GM19240 (cell line): ENCODE measurements at regions not wholly inside any gene's neighbourhood (a gene's known extent, or its start where the extent isn't known, plus 50 kb on each side); places are given as distances from the start of the nearest gene placed in this dataset.

Source experiments
- DNase-seq: peaks from one replicate; pipeline ENCODE4 v3.0.0; 2011; ENCODE audit warnings: low spot score; ENCODE audit not compliant: insufficient read length

DNA sequence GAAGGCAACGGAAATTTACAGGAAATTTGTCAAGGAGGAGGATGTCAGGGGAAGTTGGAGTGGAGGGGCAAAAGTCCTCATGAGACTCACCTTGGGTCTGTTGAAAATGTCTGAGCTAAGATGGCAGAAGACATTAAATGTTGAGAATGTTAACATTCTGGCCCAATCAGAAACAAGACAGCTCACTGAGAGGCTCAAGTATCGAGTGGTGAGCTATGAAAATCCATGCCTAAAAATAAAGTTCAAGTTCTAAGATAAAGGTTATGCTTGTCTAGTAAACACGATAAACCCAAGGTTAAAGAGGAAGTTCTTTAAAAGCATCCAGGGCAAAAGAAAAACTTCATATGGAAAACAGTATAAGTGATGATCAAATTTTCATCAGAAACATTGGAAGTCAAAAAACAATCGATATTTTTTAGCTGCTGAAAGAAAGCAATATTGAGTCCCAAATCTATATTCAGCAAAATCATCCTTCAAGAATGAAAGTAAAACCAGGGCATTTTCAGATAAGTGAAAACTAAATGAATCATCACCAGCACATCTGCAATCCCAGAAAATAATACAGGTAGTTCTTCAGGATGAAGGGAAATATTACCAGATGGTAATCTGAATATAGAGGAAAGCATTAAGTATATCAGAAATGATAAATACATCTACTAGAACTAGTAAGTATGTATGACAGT lies 462.4 kb downstream of the TLL1 start:
- no peak for DNase-seq

DNA sequence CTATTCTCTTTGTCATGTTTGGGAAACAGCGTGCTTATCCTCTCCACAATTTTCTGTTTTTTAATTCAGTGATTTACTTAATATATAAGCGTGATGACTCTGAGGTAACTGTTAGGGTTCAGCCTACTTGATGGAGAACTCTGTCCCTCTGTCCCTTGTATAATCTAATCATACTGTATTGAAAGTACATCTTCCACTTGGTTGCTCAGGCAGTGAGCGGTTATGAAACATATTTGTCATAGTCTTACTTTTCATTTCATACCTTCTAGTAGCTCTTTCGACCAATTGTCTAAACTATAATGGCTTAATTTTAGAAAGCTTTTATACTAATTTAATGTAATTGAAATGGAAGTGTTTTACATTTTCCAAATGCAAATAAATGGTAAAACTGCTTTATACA lies 469.0 kb downstream of the TLL1 start:
- DNase-seq, result no peak

GRCh38 chr4:166363198-166363597 lies 490.2 kb downstream of the TLL1 start:
- DNase-seq, result no peak

- no peak for DNase-seq
Measured at GRCh38 chr4:166366012-166366411, 493.0 kb downstream of the TLL1 start.

DNA sequence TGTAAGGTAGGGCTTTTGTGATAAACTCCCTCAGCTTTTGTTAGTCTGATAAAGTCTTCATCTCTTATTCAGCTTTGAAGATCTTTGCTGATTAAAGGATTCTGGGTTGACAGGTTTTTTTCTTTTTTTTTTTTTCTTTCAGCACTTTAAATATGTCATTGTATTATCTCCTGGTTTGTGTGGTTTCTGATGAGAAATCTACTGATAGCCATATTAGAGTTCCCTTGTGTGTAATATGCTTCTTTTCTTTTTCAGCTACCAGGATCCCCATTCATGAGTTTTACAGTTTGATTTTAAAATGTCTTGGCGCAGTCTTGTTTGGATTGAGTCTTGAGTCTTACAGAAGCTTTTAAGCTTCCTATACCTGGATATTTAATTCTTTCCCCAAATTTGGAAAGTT lies 504.5 kb downstream of the TLL1 start:
- DNase-seq, result no peak

DNA sequence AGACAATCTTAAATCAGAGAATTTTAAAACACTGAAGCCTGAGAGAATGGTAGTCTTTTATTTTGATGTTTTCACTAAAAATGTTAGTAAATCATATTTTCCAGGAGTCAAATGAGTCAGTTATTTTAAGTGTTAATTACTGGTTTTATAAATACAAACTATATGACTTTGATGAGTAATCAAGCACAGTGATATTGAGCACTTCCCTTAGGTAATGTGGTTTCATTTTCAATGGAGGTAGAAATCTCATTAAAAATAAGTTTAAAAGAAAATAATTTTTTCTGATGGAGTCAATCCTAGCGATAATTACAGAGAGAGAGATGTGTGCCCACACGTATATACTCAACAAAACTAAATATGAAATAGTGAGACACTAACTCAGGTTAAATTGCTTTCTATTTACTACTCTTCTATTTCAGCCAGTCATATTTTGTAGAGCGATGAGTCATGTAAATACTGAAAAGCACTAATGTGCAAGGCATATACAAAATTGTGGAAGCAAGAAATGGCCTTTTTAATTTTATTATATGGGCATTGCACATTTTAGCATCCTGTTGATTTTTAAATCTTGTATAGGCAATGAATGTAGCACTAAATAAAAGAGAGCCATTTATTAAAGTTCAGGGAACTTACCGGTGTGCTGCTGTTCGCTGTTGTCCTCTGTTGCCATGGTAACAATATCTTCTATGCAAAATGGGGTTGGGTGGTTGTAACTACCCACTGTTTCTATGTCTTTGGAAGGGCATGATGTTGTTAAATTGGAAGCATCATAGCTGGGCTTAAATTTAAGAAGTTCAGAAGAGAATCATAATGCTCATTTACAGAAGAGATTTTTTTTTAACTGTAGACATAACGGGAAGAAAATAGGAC lies 513.7 kb downstream of the TLL1 start:
- no peak for DNase-seq

- DNase-seq, result no peak
Measured at GRCh38 chr4:166391501-166391900, 518.5 kb downstream of the TLL1 start.

DNA sequence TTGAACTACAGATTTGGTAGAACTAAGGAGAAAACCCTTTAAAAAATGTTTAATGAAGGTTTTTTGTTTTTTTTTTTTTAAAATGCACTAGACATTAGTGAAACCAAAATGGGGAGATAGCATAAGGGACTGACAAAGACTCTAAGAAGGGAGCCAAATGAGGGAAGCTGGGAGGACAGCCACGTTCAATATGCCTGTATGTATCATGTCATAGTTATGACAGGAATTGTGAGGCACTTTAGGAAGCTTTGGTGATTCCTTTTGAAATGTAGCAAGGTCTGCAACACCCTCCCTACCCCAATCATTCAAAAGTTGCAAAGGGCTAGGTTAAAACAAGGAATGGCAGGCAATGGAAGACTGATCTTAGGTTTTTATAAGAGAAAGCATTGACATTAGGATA lies 526.0 kb downstream of the TLL1 start:
- DNase-seq, result no peak

DNA sequence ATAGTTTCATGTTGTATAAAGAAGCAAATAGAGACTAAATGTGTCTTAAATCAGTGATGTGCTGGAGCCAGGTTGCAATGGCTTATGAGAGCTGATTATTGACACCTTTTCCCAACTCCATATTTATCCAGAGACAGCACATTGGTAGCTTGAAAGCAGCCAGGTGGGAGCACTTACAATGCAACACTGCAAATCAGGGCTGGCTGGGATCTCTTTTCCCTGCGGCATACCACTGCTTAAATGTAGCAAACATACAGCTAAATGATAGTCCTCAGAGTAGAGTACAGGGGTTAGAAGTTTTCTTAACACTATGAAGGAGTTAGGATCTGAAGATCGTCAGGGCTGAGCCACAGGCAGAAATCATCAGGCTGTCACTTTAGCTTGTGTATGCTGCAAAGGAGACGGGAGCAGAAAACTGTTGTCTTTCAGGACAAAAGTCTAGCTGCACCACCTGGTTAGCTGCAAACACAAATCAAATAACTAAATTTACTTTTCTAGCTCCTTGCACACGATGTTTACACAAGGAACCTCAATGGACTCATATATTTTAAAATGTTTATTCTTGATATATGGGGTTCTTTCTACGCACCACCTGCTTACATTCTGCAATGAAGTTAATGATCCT lies 527.3 kb downstream of the TLL1 start:
- no peak for DNase-seq

DNA sequence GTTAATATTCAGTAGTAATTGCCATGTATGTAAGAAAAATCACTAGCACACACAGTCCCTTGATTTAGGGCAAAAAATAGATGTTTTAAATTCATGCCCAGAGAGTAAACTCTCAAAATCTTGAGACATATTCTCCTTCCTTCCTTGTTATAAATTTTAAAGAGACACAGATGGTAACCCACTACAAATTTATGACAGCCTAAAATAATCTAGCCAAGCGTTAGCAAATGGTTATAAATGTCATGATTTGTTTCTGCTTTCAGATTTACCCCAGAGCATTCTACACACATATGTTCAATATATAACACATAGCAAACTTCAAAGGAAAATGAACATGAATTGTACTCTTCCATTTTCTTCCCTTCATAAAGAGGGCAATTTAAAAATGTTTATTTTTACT lies 540.3 kb downstream of the TLL1 start:
- DNase-seq, result no peak

- no peak for DNase-seq
Measured at GRCh38 chr4:166414431-166414830, 541.4 kb downstream of the TLL1 start.

DNA sequence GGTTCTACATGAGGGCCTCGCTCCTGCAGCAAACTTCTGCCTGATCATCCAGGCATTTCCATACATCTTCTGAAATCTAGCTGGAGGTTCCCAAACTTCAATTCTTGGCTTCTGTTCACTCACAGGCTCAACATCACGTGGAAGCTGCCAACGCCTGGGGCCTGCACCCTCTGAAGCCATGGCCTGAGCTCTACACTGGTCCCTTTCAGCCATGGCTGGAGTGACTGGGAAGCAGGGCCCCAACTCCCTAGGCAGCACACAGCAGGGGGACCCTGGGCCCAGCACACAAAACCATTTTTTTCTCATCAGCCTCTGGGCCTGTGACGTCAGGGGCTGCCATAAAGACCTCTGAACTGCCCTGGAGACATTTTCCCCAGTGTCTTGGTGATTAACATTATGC lies 542.7 kb downstream of the TLL1 start:
- DNase-seq, result no peak

DNA sequence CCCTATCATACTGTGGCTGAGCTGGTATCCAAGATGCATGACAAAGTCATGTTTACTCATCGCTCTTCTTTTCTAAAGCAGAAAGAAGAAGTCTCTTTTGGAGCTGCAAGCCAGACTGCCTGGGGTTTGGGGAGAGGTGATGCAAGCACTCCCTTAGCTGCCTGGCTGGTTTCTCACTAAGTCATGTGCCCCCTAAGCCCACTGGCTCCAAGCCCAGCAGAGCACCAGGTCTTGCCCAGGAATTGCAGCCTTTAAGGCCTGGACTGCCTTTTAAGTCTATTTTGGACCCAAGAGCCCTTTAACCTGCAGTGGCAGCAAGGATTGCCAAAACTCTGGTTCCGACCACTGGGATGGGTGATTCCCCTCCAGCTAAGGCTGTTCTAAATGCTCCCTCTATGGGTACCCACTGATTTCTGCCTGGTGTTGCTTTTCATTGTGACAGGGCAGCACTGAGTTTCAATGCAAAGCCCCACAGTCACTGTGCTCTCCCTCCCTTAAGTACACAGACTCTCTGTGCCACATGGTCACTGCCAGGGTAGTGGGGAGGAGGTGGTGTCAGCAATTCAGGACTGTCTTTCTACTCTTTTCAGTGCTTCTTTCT lies 548.6 kb downstream of the TLL1 start:
- no peak for DNase-seq

GRCh38 chr4:166422475-166422874 lies 549.4 kb downstream of the TLL1 start:
- no peak for DNase-seq

DNA sequence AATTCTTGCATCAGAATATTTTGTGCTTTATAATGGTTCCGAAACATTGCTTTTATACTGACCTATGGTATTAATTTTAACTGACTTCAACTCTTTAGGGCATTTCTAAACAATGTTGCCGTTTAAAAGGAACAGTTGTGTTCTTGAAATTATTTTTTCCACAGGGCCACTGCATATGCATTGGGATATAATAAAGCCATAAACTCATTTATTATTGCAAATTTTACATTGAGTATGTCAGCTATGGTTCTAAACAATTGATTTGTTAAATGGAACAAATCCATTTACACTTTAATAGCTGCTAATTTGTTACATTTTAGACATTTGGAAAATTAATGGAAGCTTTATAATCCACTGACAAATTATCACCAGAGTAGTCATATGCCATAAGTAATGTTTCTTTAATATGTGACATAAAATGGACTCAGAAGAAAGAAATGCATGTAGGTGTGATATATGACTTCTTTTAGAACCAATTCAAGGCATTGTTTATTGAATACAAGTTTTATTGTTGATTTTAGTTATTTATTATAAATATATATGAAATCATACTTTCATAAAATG lies 553.3 kb downstream of the TLL1 start:
- DNase-seq, result no peak

DNA sequence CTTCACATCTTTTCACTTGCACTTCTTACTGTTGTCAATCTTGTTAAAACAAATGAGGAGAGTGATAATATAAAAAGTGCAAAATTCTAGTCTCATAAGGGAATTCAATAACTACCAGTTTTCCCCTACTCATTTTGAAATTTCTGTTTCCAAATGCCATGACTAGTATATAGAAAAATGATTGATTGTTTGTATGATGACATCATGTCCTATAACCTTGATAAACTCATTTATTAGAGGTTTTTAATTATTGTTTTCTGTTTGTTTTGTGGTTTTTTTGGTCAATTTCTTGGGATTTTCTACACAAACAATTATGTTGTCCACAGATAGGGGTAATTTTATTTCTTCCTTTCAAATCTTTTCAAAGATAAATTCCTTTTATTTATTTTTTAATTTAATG lies 559.1 kb downstream of the TLL1 start:
- DNase-seq, result no peak

DNA sequence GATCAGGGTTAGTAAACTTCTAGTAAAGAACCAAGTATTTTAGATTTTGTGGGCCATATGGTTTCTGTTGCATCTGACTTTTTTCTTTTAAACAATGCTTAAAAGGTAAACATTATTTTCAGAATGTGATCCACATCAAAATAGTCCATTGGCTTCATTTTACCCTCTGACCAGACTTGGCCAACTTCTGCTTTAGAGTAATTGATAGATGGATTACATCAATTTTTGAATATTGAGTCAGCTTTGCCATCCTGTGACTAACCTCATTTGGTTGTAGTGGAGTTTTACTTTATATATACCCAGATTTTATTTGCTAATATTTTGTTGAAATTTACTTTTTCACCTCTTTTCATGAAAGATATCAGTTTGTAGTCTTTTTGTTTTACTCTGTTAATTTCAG lies 559.8 kb downstream of the TLL1 start:
- no peak for DNase-seq

DNA sequence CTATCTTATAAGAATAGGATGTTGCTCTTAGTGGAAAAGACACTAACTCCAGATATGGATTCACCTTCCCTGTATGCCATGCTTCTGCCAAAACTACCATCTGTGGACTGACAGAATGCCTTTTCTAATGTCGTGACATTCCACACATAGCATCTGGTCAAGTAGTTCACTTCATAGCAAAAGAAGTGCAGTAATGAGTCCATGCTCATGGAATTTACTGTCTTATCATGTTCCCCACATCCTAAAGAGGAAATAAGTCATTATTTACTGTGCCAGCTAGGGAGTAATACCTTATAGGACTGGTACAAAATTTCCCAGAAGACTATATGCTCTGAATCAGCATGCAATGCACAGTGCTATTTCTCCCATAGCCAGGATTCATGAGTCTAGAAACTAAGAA lies 562.4 kb downstream of the TLL1 start:
- no peak for DNase-seq

DNA sequence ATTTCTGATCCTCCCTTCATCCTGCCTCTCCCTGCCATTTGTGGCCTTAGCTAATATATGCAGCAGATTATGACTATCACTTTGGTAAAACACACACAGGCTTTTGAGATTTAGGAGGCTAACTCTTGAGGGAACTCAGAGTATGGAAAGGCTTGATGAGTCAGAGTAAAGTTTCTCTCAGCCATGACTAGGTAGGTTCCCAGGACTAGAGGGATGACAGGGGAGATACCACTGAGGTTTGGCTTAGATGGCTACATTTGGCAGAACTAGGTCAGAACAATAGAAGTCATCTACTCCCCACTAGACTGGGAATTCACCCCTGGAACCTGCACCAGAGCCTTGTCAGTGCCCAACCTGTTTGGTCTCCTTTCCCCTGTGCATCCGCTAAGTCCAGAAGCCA lies 585.7 kb downstream of the TLL1 start:
- DNase-seq, result no peak

DNA sequence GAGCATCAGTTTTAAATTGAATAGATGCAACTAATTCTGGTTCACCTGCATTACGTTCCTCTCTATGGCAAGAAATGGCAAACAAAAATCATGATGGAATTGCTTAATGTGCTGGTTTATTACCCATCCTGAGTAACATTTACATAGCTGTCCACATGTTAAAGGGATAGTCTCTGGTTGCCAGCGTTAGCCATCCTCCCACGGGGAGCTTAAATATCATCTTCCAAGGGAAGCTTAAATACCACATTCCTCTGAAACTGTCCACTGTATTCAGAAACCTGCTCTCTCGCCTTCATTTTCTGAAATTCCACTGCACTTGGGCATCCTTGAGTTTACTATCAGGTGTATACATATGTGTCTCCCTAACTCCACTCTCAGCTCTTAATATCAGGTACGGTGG lies 586.6 kb downstream of the TLL1 start:
- no peak for DNase-seq

- DNase-seq, result no peak
Measured at GRCh38 chr4:166460769-166461550, 587.9 kb downstream of the TLL1 start.
